GM12892 (cell line): ENCODE measurements at regions not wholly inside any gene's neighbourhood (a gene's known extent, or its start where the extent isn't known, plus 50 kb on each side); places are given as distances from the start of the nearest gene placed in this dataset.

Experiments
- POLR2A ChIP-seq: IDR thresholded peaks from 2 replicates; pipeline ENCODE4 v1.6.1; 2011; ENCODE audit warnings: low read depth, low read length, control low read depth
- POLR2AphosphoS5 ChIP-seq: IDR thresholded peaks from 2 replicates; pipeline ENCODE4 v1.6.1; 2011; ENCODE audit warnings: low read depth, low read length, control low read depth
- TAF1 ChIP-seq: IDR thresholded peaks from 2 replicates; pipeline ENCODE4 v1.6.1; 2011; ENCODE audit warnings: low read depth, mild to moderate bottlenecking, control low read depth, low read length, borderline replicate concordance

DNA sequence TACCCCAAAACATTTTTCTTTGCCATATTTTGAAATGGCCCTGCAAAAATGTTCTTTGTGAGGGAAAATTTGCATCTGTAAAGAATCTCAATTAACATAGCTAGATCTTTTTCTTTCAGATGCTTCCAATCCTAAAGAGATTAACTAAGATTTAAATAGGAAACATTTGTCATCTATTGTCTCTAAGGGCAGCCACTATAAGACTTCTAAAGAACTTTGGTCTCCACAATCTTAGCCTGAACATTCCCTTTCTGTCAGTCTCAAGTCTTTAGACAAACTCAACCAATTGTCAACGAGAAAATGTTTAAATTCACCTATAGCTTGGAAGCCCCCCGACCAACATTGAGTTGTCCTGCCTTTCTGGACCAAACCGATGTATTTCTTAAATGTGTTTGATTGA lies 71.1 kb upstream of the RASSF8 start:
- TF ChIP-seq POLR2A (no peak), POLR2AphosphoS5 (no peak), TAF1 (no peak)
